MM.1S (cell line): ENCODE measurements at regions not wholly inside any gene's neighbourhood (a gene's known extent, or its start where the extent isn't known, plus 50 kb on each side); places are given as distances from the start of the nearest gene placed in this dataset.

Experiments
- CTCF ChIP-seq: fragments of 300-600 bp; sonication (generic); IDR thresholded peaks from 2 replicates; pipeline ENCODE4 v1.5.1; 2016; ENCODE audit warnings: antibody characterized with exemption, low read length, mixed read lengths
- EZH2 ChIP-seq: fragments of 300-600 bp; sonication (generic); optimal IDR thresholded peaks from 2 replicates; pipeline ENCODE3; 2017; ENCODE audit warnings: low read depth, mild to moderate bottlenecking, antibody characterized with exemption, low read length, mixed read lengths

GRCh38 chr16:6725634-6726331 is 606.9 kb upstream of the RBFOX1 start:
- TF ChIP-seq CTCF: no peak
- no peak for TF ChIP-seq EZH2
